HCT116 (cell line): ENCODE measurements at regions not wholly inside any gene's neighbourhood (a gene's known extent, or its start where the extent isn't known, plus 50 kb on each side); places are given as distances from the start of the nearest gene placed in this dataset.

Source experiments
- ATAC-seq: fragments of 200-7000 bp; cut with Tn5 transposase; 2 replicates; pipeline ENCODE4 v1.9.1; 2020; ENCODE audit warnings: mild to moderate bottlenecking, moderate library complexity
- BruUV-seq: library from RNA; stranded (reverse); fragments of 400-500 nt; replicated peaks from 2 replicates; lab custom pipeline; 2021; lab: Mats Ljungman, UMichigan
- CTCF ChIA-PET: fragments of 300-600 bp; sonication (Branson Sonifier 250); formaldehyde crosslinking; loops from one replicate; lab custom pipeline; 2021; ENCODE audit warnings: antibody characterized with exemption; lab: Charles Lee
- POLR2A ChIA-PET: fragments of 300-600, 350-600 bp; sonication (Branson Sonifier 250); formaldehyde crosslinking; loops from one replicate; lab custom pipeline; 2021; ENCODE audit warnings: antibody characterized with exemption; lab: Charles Lee
- RAD21 ChIA-PET, 2 experiments: fragments of 300-600 bp; sonication (Branson Sonifier 250); formaldehyde crosslinking; loops; one replicate each; lab custom pipeline; 2023; ENCODE audit warnings: low total read pairs in 2 of 2; ENCODE audit not compliant: uncharacterized antibody in 2 of 2, unreplicated experiment in 2 of 2, low non-redundant PET in 1 of 2; lab: Charles Lee
- DNase-seq: peaks from one replicate; pipeline ENCODE4 v3.0.0-alpha.2; 2010; ENCODE audit warnings: low read depth, low spot score
- H2AFZ ChIP-seq: fragments of 200-600 bp; shearing (Covaris generic), sonication (generic); 2 replicates; pipeline ENCODE4 v1.6.1; 2017; ENCODE audit warnings: low read depth, mixed run types, mixed read lengths, antibody characterized with exemption, low read length; ENCODE audit not compliant: poor library complexity, severe bottlenecking
- H3K27ac ChIP-seq: 2 replicates; pipeline ENCODE4 v1.5.1; 2012; ENCODE audit warnings: low read depth, low read length
- H3K27me3 ChIP-seq: fragments of 200-600 bp; sonication (generic); 2 replicates; pipeline ENCODE4 v1.6.1; 2016; ENCODE audit warnings: mixed run types, low read length, mixed read lengths; ENCODE audit not compliant: insufficient read depth
- H3K36me3 ChIP-seq, 2 experiments: fragments of 200-500 bp in 1 of 2; fragments of 200-600 bp in 1 of 2; sonication (Bioruptor generic) in 1 of 2; sonication (generic) in 1 of 2; 2 replicates each; pipeline versions ENCODE4 v1.5.1 to v1.6.1; 2014 to 2016; ENCODE audit warnings: low read length in 2 of 2, inconsistent platforms in 1 of 2, mixed read lengths in 1 of 2, mixed run types in 1 of 2; ENCODE audit not compliant: insufficient read depth in 2 of 2, control insufficient read depth in 1 of 2
- H3K4me1 ChIP-seq, 2 experiments: fragments of 200-600 bp in 1 of 2; sonication (generic) in 1 of 2; 2 replicates each; pipeline versions ENCODE4 v1.5.1 to v1.6.1; 2012 to 2017; ENCODE audit warnings: low read length in 2 of 2, inconsistent platforms in 1 of 2, mild to moderate bottlenecking in 1 of 2, mixed read lengths in 1 of 2, mixed run types in 1 of 2, moderate library complexity in 1 of 2; ENCODE audit not compliant: insufficient read depth in 2 of 2, control insufficient read depth in 1 of 2
- H3K4me2 ChIP-seq: fragments of 200-600 bp; sonication (generic); 2 replicates; pipeline ENCODE4 v1.6.1; 2017; ENCODE audit warnings: mixed run types, low read length, mixed read lengths
- H3K4me3 ChIP-seq, 2 experiments: fragments of 200-600 bp in 1 of 2; sonication (generic) in 1 of 2; replicated peaks in 1 of 2; 2 replicates each; pipeline ENCODE4 v1.5.1; 2011 to 2016; ENCODE audit warnings: low read length in 2 of 2, control low read depth in 1 of 2, low read depth in 1 of 2, mild to moderate bottlenecking in 1 of 2, mixed read lengths in 1 of 2, mixed run types in 1 of 2
- H3K79me2 ChIP-seq: fragments of 200-600 bp; sonication (generic); 2 replicates; pipeline ENCODE4 v1.6.1; 2017; ENCODE audit warnings: mild to moderate bottlenecking, mixed run types, low read length, moderate library complexity, mixed read lengths; ENCODE audit not compliant: insufficient read depth
- H3K9ac ChIP-seq: fragments of 200-600 bp; sonication (generic); 2 replicates; pipeline ENCODE4 v1.6.1; 2016; ENCODE audit warnings: low read length, mixed read lengths
- H3K9me2 ChIP-seq: fragments of 200-600 bp; sonication (generic), shearing (Covaris generic); 2 replicates; pipeline ENCODE4 v1.6.1; 2017; ENCODE audit warnings: mixed run types, mild to moderate bottlenecking, moderate library complexity; ENCODE audit not compliant: insufficient read depth
- H3K9me3 ChIP-seq, 2 experiments: fragments of 200-500 bp in 1 of 2; fragments of 200-600 bp in 1 of 2; sonication (Bioruptor generic) in 1 of 2; sonication (generic) in 1 of 2; 2 replicates each; pipeline ENCODE4 v1.6.1; 2014 to 2017; ENCODE audit warnings: low read length in 2 of 2, mixed read lengths in 2 of 2, inconsistent platforms in 1 of 2, low read depth in 1 of 2, mild to moderate bottlenecking in 1 of 2, mixed run types in 1 of 2, moderate library complexity in 1 of 2; ENCODE audit not compliant: control insufficient read depth in 1 of 2, insufficient read depth in 1 of 2
- H4K20me1 ChIP-seq: fragments of 200-600 bp; sonication (generic), shearing (Covaris generic); 2 replicates; pipeline ENCODE4 v1.6.1; 2017; ENCODE audit warnings: mixed run types, mild to moderate bottlenecking, moderate library complexity; ENCODE audit not compliant: insufficient read depth
- ATF3 ChIP-seq: IDR thresholded peaks from 2 replicates; pipeline ENCODE4 v1.6.1; 2012
- CBX3 ChIP-seq: IDR thresholded peaks from 2 replicates; pipeline ENCODE4 v1.6.1; 2012; ENCODE audit warnings: low read depth
- CTCF ChIP-seq, 3 experiments: fragments of 200-600 bp in 1 of 3; sonication (generic) in 1 of 3; IDR thresholded peaks in 2 of 3; conservative IDR thresholded peaks in 1 of 3; 2 replicates each; pipeline ENCODE4 v1.5.1; 2012 to 2017; ENCODE audit warnings: low read depth in 2 of 3, low read length in 2 of 3, antibody characterized with exemption in 1 of 3, borderline replicate concordance in 1 of 3, control low read depth in 1 of 3, mild to moderate bottlenecking in 1 of 3, mixed read lengths in 1 of 3, mixed run types in 1 of 3, moderate library complexity in 1 of 3; ENCODE audit not compliant: insufficient read depth in 1 of 3
- ELF1 ChIP-seq: IDR thresholded peaks from 2 replicates; pipeline ENCODE4 v1.6.1; 2012; ENCODE audit warnings: low read depth, borderline replicate concordance
- EZH2 ChIP-seq: fragments of 200-600 bp; sonication (generic); IDR thresholded peaks from 2 replicates; pipeline ENCODE4 v1.6.1; 2017; ENCODE audit warnings: antibody characterized with exemption, mixed run types
- EZH2phosphoT487 ChIP-seq: fragments of 200-600 bp; IDR thresholded peaks from 2 replicates; pipeline ENCODE4 v1.6.1; 2018; ENCODE audit warnings: antibody characterized with exemption, borderline replicate concordance
- FOSL1 ChIP-seq: IDR thresholded peaks from 2 replicates; pipeline ENCODE4 v1.6.1; 2012; ENCODE audit warnings: low read depth
- MAX ChIP-seq: IDR thresholded peaks from 2 replicates; pipeline ENCODE4 v1.6.1; 2012
- POLR2A ChIP-seq: IDR thresholded peaks from 2 replicates; pipeline ENCODE4 v1.7.0; 2011; ENCODE audit warnings: borderline replicate concordance; ENCODE audit not compliant: insufficient read depth, insufficient read length; ENCODE audit errors: extremely low read depth
- POLR2AphosphoS5 ChIP-seq: IDR thresholded peaks from 2 replicates; pipeline ENCODE4 v1.6.1; 2011; ENCODE audit warnings: mild to moderate bottlenecking, low read depth, low read length, moderate library complexity
- RAD21 ChIP-seq: IDR thresholded peaks from 2 replicates; pipeline ENCODE4 v1.6.1; 2012; ENCODE audit warnings: low read depth, mild to moderate bottlenecking
- REST ChIP-seq: IDR thresholded peaks from 2 replicates; pipeline ENCODE4 v1.6.1; 2012; ENCODE audit warnings: low read depth
- SIN3A ChIP-seq: IDR thresholded peaks from 2 replicates; pipeline ENCODE4 v1.6.1; 2012; ENCODE audit warnings: low read depth
- SP1 ChIP-seq: IDR thresholded peaks from 2 replicates; pipeline ENCODE4 v1.6.1; 2012; ENCODE audit warnings: low read depth
- SRF ChIP-seq: IDR thresholded peaks from 2 replicates; pipeline ENCODE4 v1.6.1; 2012; ENCODE audit warnings: low read depth
- TCF7L2 ChIP-seq: IDR thresholded peaks from 2 replicates; pipeline ENCODE4 v1.7.0; 2011; ENCODE audit warnings: borderline replicate concordance, inconsistent platforms; ENCODE audit not compliant: insufficient read depth, insufficient read length; ENCODE audit errors: extremely low read depth
- YY1 ChIP-seq: IDR thresholded peaks from 2 replicates; pipeline ENCODE4 v1.6.1; 2011; ENCODE audit warnings: low read length, low read depth, moderate library complexity, mild to moderate bottlenecking; ENCODE audit not compliant: insufficient replicate concordance; ENCODE audit errors: extremely low read depth
- ZBTB33 ChIP-seq: IDR thresholded peaks from 2 replicates; pipeline ENCODE4 v1.6.1; 2011; ENCODE audit warnings: mild to moderate bottlenecking, low read length, moderate library complexity; ENCODE audit not compliant: insufficient replicate concordance; ENCODE audit errors: extremely low read depth
- ZFX ChIP-seq: fragments of 450-650 bp; IDR thresholded peaks from 2 replicates; pipeline ENCODE4 v1.6.1; 2017
- ZNF274 ChIP-seq: fragments of 200-500 bp; sonication (Bioruptor generic); IDR thresholded peaks from 2 replicates; pipeline ENCODE4 v1.6.1; 2014; ENCODE audit warnings: mild to moderate bottlenecking, low read depth, low read length, inconsistent platforms
- intact Hi-C: fragments of 100-400 bp; cut with micrococcal nuclease; formaldehyde crosslinking; loops from 2 replicates; pipeline ENCODE4 v1.10.0; 2022

GRCh38 chr6:95767897-95768463 lies 190.6 kb downstream of the MANEA start:
- H3K4me1 ChIP-seq, result no peaks in the 10 kb centered on the region
- ATAC-seq, result no peak
- no peak overlapping the region for H3K9ac ChIP-seq
- H3K27me3 ChIP-seq, result no peaks in the 10 kb centered on the region
- H3K27ac ChIP-seq, result no peak overlapping the region
- ChIA-PET POLR2A (no interaction called here), CTCF (no interaction called here), RAD21 (no interaction called here)
- no peak overlapping the region for H3K4me3 ChIP-seq
- H3K9me2 ChIP-seq, result no peaks in the 10 kb centered on the region
- H3K4me2 ChIP-seq, result no peak overlapping the region
- H3K79me2 ChIP-seq, result no peaks in the 10 kb centered on the region
- intact Hi-C loops, result no loop called here
- no peak overlapping the region for H2AFZ ChIP-seq
- no TSS peak for BruUV-seq
- no peaks in the 10 kb centered on the region for H3K36me3 ChIP-seq
- H4K20me1 ChIP-seq, result no peaks in the 10 kb centered on the region
- TF ChIP-seq TCF7L2 (no peak), ZNF274 (no peak), POLR2A (no peak), EZH2phosphoT487 (no peak), CTCF (IDR thresholded peaks at IDR 0.05 in 2 of 3, conservative IDR thresholded peaks at IDR 0.05 in 1 of 3; ENCODE audit: borderline replicate concordance in 1 of 3, insufficient read depth in 1 of 3, low read depth in 2 of 3, low read length in 2 of 3) (no peak), ELF1 (no peak), FOSL1 (no peak), MAX (no peak), SP1 (no peak), RAD21 (no peak), ZFX (no peak), CBX3 (no peak), EZH2 (no peak), POLR2AphosphoS5 (no peak), REST (no peak), SRF (no peak), ATF3 (no peak), YY1 (no peak), ZBTB33 (no peak), SIN3A (no peak)
- TF ChIP-seq, all 23 proteins: peak for 0
- H3K9me3 ChIP-seq, result no peaks in the 10 kb centered on the region
- no peak for DNase-seq
